ENCODE measurements at regions not wholly inside any gene's neighbourhood (a gene's known extent, or its start where the extent isn't known, plus 50 kb on each side); places are given as distances from the start of the nearest gene placed in this dataset.
"Not testable (repeated sequence)": the region's sequence is repeated elsewhere in the genome, so short reads cannot be mapped to it uniquely, and the experiment has no call there.

DNA sequence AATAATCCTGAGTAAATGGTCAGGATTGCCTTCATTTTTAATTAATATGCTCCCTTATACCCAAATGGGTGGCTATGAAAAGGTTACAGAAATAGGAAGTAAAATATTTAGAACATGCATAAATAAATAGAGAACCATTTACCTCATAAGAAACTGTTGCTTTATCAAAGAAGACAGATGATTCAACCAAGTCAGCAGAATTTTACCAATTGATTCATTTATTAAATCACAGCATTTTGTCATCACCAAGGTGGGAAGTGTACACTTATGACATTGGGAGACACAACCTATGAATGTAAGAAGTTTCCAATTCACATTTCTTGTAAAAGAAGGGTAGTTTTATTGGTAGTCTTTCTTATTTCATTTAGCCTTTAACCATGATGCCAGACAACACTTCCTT, 870.3 kb upstream of the CHORDC1 start:
- DNase-seq, result no peak

GRCh38 chr11:91091563-91091962, 868.7 kb upstream of the CHORDC1 start:
- DNase-seq, result no peak

GRCh38 chr11:91086028-91086427, 863.2 kb upstream of the CHORDC1 start:
- no peak for DNase-seq

- DNase-seq, result no peak
Measured at GRCh38 chr11:91082255-91082654, 859.4 kb upstream of the CHORDC1 start.

GRCh38 chr11:91081440-91082043, 858.7 kb upstream of the CHORDC1 start:
- no peak for DNase-seq

GRCh38 chr11:91078221-91078620, 855.4 kb upstream of the CHORDC1 start:
- no peak for DNase-seq

DNA sequence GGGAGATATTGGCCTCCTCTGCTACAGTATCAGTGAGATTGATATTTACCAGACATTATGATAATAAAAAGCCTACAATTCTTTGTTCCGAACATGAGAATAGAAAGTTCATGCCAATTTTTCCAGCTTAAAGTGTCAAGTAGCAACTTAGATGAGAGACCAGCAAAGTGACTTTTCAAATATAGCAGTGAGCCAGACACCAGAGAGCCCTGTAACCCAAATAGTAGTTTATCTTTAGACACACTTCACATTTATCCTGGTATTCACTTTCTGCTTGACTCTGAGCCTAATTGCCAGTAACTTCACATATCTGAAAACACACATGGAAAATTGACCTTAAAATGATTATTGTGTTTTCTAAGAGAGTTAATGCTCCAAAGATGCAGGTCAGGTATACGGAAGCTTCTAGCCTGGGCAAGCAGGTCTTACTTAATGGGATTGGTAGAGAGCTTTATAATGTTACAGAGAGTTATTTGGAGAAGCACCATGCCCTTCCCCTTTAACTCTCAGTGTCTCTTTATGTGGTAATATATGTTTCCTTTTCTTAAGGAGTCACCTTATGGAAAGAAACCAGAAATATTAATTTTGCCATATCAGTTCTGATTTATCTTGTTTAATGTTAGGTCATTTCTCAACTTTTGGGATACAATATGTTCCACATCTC, 852.3 kb upstream of the CHORDC1 start:
- DNase-seq, result no peak

DNA sequence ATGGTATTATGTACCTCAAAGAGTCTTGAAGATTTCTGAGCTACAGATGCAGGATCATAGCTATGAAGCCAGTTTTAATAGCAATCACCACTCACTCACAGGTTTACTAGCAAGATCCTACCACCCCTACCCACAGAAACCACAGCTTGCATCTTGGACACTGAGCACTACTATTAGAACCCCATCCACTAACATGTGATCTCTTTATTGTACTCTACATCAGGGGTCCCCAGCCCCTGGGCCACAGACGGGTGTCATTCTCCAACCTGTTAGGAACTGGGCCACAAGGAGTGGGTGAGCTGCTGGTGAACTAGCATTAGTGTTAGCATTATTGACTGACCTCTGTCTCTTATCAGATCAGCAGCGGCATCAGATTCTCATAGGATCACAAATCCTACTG, 844.8 kb upstream of the CHORDC1 start:
- no peak for DNase-seq

GRCh38 chr11:91066456-91067047, 843.7 kb upstream of the CHORDC1 start:
- DNase-seq, result no peak

GRCh38 chr11:91063399-91063798, 840.5 kb upstream of the CHORDC1 start:
- DNase-seq, result not testable (repeated sequence)

DNA sequence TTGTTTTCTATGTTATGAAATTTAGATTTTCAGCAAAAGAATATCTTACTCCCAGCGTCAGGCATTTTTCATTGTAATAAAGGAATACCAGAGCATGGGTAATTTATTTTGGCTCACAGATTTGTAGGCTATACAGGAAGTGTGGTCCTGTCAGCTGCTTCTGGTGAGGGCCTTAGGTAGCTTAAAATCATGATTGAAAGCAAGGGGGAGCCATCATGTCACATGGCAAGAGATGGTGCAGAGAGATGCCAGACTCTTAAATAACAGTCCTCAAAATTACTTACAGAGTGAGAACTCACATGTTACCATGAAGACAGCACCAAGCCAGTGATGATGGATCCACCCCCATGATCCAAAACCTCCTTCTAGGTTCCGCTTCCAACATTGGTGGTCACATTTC, 825.0 kb upstream of the CHORDC1 start:
- no peak for DNase-seq

DNA sequence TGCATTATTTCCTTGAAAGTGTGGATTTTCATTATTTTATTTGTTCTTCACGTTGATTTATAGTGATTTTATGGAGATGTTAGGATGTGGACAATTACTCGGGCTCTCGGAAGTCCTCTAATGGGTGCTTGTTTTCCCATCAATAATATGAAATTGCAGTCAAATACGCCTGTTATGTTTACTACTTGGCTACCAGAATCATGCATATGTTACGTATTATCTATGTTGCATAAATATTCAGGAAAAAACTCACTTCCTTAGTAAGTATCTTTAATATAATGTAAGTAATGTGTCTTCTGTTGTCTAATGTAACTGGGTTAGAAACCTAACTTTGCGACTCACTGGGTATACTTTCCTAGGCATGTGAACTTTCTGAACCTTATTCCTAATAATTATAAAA, 823.4 kb upstream of the CHORDC1 start:
- no peak for DNase-seq

DNA sequence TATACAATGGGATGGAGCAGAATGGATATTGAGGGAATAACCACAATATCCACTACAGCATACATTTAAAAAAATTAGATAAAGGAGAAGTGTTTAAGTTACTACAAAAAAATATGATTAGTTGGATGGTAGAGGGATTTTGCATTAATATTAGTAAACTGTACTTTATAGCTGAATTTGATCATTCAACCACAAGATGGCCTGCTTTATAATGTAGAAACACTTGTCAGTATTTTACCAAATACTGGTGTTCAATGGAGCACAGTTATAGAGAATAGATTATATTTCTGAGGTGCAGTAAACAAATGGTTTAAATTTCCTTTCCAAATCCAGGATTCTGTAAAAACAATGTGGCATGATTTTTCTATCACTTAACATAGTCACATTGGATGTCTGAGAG, 818.8 kb upstream of the CHORDC1 start:
- no peak for DNase-seq

GRCh38 chr11:91023731-91024130, 800.9 kb upstream of the CHORDC1 start:
- no peak for DNase-seq

DNA sequence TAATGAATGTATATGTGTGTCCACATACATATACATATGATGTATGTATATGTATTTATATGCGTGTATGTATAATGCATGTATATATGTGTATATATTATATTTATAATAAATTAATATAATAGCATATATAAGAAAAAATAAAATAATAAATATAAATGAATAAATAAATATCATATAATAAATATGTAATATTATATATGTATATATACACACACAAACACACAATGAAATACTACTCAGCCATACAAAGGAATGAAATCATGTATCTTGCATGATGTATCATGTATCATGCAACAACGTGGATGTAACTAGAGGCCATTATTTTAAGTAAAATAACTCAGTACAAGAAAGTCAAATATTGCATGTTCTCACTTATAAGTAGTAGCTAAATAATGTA, 788.7 kb upstream of the CHORDC1 start:
- DNase-seq, result no peak

DNA sequence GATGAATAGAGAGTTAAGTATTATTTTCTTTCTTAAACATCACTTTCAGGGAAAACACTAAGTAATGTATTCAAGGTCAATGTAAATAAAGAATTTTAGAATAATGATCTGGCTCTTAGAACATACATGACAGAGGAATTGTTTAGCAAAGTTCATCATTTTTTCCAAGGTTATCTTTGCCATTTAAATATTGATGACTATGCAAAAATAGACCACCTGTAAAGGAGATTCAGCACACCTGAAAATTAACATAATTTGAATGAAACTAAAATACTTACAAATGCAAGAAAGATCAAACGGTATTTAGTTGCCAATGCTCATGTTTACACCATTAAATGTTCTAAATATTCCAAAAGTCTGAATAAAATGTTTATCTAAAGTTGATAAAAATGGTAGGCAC, 782.6 kb upstream of the CHORDC1 start:
- DNase-seq, result no peak

DNA sequence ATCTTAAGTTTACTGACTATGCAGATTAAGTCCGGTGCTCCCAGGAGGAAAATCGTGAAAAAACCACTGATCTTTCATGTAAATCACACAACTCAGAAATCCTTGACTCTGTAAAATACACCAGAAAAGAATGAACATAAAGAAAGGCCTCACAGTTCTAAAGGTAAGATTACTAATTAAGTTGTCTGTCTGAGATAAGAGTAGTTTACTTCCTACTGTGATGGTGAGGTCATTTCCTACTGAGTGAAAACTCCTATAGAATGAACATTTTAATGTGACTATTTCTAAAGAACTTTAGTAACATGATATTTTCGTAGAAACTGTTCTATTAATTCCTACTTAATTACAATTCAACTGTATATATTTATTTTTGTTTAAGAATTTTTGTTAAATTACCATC, 774.4 kb upstream of the CHORDC1 start:
- no peak for DNase-seq

DNA sequence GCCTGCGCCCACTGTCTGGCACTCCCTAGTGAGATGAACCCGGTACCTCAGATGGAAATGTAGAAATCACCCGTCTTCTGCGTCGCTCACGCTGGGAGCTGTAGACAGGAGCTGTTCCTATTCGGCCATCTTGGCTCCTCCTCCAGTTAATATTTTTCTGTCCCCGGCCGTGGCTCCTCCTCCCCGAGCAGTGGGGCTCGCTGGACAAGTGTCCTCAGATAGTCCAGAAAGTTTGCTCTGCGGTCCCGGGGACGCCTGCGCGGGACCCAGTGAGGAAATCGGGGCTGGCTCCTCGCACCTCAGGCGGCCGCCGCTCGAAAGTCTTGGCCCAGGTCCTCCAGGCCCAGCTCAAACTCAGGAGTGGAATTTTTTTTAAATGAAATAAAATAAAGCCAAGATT, 749.3 kb upstream of the CHORDC1 start:
- DNase-seq, result not testable (repeated sequence)

- DNase-seq, result no peak
Measured at GRCh38 chr11:90947930-90948329, 725.1 kb upstream of the CHORDC1 start.

GRCh38 chr11:90930252-90930651, 707.4 kb upstream of the CHORDC1 start:
- no peak for DNase-seq

DNA sequence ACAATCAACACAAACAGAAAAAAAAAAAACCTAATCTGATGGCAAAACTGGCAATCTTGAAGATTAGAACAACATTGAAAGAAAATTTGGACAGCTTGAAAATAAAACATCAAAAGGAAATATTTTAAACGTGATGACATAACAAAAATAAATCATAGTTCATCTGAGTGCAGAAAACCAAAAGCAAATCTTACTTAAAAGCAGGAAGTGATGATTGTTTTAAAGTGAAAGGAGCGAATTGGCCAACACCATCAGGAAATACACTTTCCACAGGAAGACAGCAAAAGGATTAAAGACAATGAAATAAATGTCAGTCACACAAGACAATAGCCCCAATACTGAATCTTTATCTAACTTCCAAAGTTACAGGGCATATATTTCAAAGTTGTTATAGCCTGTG, 696.5 kb upstream of the CHORDC1 start:
- DNase-seq, result no peak

DNA sequence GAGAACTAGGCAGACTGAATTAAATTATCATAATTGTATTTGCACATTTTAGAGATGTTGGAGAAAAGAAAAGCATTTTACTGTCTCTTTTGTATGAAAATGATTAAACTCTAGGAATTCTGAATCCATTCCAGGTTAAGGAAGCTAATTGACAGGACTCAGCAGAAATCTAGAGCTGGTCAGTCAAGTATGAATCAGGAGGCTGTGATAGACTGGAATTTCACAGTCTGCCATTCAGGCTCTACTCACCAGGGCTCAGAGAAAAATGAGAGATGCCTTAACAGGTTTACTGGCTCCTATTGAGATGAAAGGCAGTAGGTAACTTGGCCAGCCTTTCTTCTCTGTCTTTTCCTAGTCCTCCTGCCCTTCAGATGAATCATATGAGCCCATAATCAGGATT, 693.9 kb upstream of the CHORDC1 start:
- DNase-seq, result no peak

GRCh38 chr11:90913131-90913668, 690.4 kb upstream of the CHORDC1 start:
- no peak for DNase-seq

DNA sequence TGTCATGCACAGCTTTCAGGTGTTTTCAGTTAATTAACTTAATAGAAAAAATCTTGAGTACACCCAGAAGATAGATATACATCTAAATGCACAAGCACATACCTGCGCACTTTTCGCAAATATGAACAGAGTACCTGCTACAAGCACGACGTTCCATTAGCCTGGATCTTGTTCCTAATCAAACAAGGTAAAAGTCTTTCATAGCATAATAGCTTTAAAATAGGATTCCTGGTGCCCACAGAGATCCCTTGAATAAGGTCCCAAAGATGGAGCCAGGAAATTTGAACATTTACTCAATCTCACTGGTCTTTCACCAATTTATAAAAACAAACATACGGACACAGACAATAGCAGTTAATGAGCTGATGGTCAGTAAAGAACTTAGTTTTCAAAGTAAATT, 689.8 kb upstream of the CHORDC1 start:
- DNase-seq, result no peak

GRCh38 chr11:90911192-90911591, 688.3 kb upstream of the CHORDC1 start:
- DNase-seq, result no peak
